ENCODE measurements at regions not wholly inside any gene's neighbourhood (a gene's known extent, or its start where the extent isn't known, plus 50 kb on each side); places are given as distances from the start of the nearest gene placed in this dataset.

GRCh38 chr4:89422441-89422990, 114.9 kb upstream of the GPRIN3 start:
- Histone ChIP-seq H3F3A (ENCODE audit: insufficient read depth, low read depth) (no peaks in the 10 kb centered on the region), H3K27me3 (ENCODE audit: insufficient read depth, low read depth) (no peaks in the 10 kb centered on the region), H3K9me3 (ENCODE audit: insufficient read depth, low read depth) (no peaks in the 10 kb centered on the region), H3K4me1 (replicated peaks; ENCODE audit: insufficient read depth) (no peaks in the 10 kb centered on the region), H2AFZ (no peak overlapping the region), H3K79me2 (ENCODE audit: low read depth) (no peaks in the 10 kb centered on the region), H4K20me1 (ENCODE audit: insufficient read depth) (no peaks in the 10 kb centered on the region), H3K36me3 (ENCODE audit: low read depth) (no peaks in the 10 kb centered on the region), H3K4me2 (no peak overlapping the region), H3K9me2 (ENCODE audit: insufficient read depth) (no peaks in the 10 kb centered on the region), H3K27ac (no peak overlapping the region), H3K4me3 (no peak overlapping the region)
- TF ChIP-seq EZH2 (IDR thresholded peaks at IDR 0.05; ENCODE audit: low read depth): no peak
- no peak for TF ChIP-seq CTCF (conservative IDR thresholded peaks at IDR 0.05)
- DNase-seq: no peak
- ChIA-PET CTCF (no interaction called here), POLR2A (ENCODE audit: unreplicated experiment) (no interaction called here)
- intact Hi-C loops (cut with micrococcal nuclease; ENCODE audit: unreplicated experiment): no loop called here
- no TSS peak for BruUV-seq (replicated peaks)

- BruUV-seq (replicated peaks): no TSS peak
- TF ChIP-seq EZH2 (IDR thresholded peaks at IDR 0.05; ENCODE audit: low read depth) (no peak), CTCF (conservative IDR thresholded peaks at IDR 0.05) (no peak)
- Histone ChIP-seq H3K9me3 (ENCODE audit: insufficient read depth, low read depth) (no peaks in the 10 kb centered on the region), H3K27me3 (ENCODE audit: insufficient read depth, low read depth) (no peaks in the 10 kb centered on the region), H3K27ac (no peak overlapping the region), H2AFZ (no peak overlapping the region), H3K9me2 (ENCODE audit: insufficient read depth) (no peaks in the 10 kb centered on the region), H3K4me3 (no peak overlapping the region), H3K4me2 (no peak overlapping the region), H3K4me1 (replicated peaks; ENCODE audit: insufficient read depth) (no peaks in the 10 kb centered on the region), H3F3A (ENCODE audit: insufficient read depth, low read depth) (no peaks in the 10 kb centered on the region), H3K36me3 (ENCODE audit: low read depth) (no peaks in the 10 kb centered on the region), H3K79me2 (ENCODE audit: low read depth) (no peaks in the 10 kb centered on the region), H4K20me1 (ENCODE audit: insufficient read depth) (no peaks in the 10 kb centered on the region)
- ChIA-PET CTCF (no interaction called here), POLR2A (ENCODE audit: unreplicated experiment) (no interaction called here)
- intact Hi-C loops (cut with micrococcal nuclease; ENCODE audit: unreplicated experiment): no loop called here
- no peak for DNase-seq
These were observed 112.9 kb upstream of the GPRIN3 start for GRCh38 chr4:89420507-89420906.

DNA sequence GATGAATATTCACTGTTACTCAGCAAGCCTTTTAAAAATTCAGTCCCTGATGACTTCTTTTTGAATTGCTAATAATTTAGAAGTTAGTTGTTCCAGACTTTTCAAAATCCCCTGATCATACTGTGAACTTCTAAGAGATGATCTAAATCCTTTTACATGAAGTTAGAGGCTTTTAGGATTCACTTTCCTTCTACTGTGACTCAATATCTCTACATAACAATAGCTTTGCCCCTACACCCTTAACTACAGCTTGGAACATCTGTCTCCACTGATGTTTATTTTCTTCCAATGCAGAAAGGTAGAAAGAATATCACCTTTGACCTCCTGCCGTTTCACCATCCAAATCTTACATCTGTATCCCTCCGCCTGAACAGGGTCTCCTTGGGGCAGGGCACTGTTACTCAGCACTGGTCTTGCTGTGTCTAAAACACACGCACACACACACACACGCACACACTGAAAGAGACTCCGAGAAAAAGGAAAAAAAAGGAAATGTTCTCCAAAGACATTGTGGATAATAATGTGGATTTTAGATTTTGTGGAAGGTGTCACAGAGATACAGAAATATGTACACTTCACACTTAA, 111.6 kb upstream of the GPRIN3 start:
- no peaks in the 10 kb centered on the region for H3K79me2 ChIP-seq (ENCODE audit: low read depth)
- H3K9me2 ChIP-seq (ENCODE audit: insufficient read depth): no peaks in the 10 kb centered on the region
- TF ChIP-seq CTCF (conservative IDR thresholded peaks at IDR 0.05) (no peak), EZH2 (IDR thresholded peaks at IDR 0.05; ENCODE audit: low read depth) (no peak)
- H4K20me1 ChIP-seq (ENCODE audit: insufficient read depth): no peaks in the 10 kb centered on the region
- CTCF ChIA-PET: no interaction called here
- no peaks in the 10 kb centered on the region for H3K36me3 ChIP-seq (ENCODE audit: low read depth)
- H3K27ac ChIP-seq: no peak overlapping the region
- DNase-seq: no peak
- H3K4me3 ChIP-seq: no peak overlapping the region
- no peaks in the 10 kb centered on the region for H3K4me1 ChIP-seq (replicated peaks; ENCODE audit: insufficient read depth)
- no peaks in the 10 kb centered on the region for H3K27me3 ChIP-seq (ENCODE audit: insufficient read depth, low read depth)
- H3K9me3 ChIP-seq (ENCODE audit: insufficient read depth, low read depth): no peaks in the 10 kb centered on the region
- intact Hi-C loops (cut with micrococcal nuclease; ENCODE audit: unreplicated experiment): no loop called here
- POLR2A ChIA-PET (ENCODE audit: unreplicated experiment): no interaction called here
- no peak overlapping the region for H2AFZ ChIP-seq
- no TSS peak for BruUV-seq (replicated peaks)
- H3K4me2 ChIP-seq: no peak overlapping the region
- H3F3A ChIP-seq (ENCODE audit: insufficient read depth, low read depth): no peaks in the 10 kb centered on the region
